ENCODE measurements at regions not wholly inside any gene's neighbourhood (a gene's known extent, or its start where the extent isn't known, plus 50 kb on each side); places are given as distances from the start of the nearest gene placed in this dataset.

GRCh38 chr12:29901585-29901984, 117.8 kb upstream of the TMTC1 start:
- no peak for DNase-seq (ENCODE audit: low spot score)
- no peak overlapping the region for H2AFZ ChIP-seq
- H3K9me3 ChIP-seq (ENCODE audit: low read depth): no peaks in the 10 kb centered on the region
- WGBS (ENCODE audit: low lambda C conversion rate, missing lambda C conversion rate): 77% methylated on average over 4 of the region's 4 CpGs
- no peaks in the 10 kb centered on the region for H3K4me1 ChIP-seq (ENCODE audit: insufficient read depth)
- TF ChIP-seq EZH2 (IDR thresholded peaks at IDR 0.05; ENCODE audit: borderline replicate concordance): no peak
- no peak for TF ChIP-seq CTCF (IDR thresholded peaks at IDR 0.05; ENCODE audit: poor library complexity)
- no peak for TF ChIP-seq EZH2phosphoT487 (IDR thresholded peaks at IDR 0.05; ENCODE audit: low read depth, severe bottlenecking, unreplicated experiment)
- no peak overlapping the region for H3K4me2 ChIP-seq
- no peak overlapping the region for H3K4me3 ChIP-seq
- H3K27ac ChIP-seq: no peak overlapping the region
- no peaks in the 10 kb centered on the region for H3K79me2 ChIP-seq
- H3K27me3 ChIP-seq: no peaks in the 10 kb centered on the region
- H3K9me2 ChIP-seq (replicated peaks; ENCODE audit: insufficient read depth): no peaks in the 10 kb centered on the region
- H4K20me1 ChIP-seq (ENCODE audit: insufficient read depth, poor library complexity, severe bottlenecking): no peaks in the 10 kb centered on the region
- no peaks in the 10 kb centered on the region for H3K36me3 ChIP-seq (replicated peaks; ENCODE audit: insufficient read depth, low read depth)

GRCh38 chr12:29899212-29899931, 115.6 kb upstream of the TMTC1 start:
- 30% methylated on average over 2 of the region's 2 CpGs for WGBS (ENCODE audit: low lambda C conversion rate, missing lambda C conversion rate)
- Histone ChIP-seq H4K20me1 (ENCODE audit: insufficient read depth, poor library complexity, severe bottlenecking) (no peaks in the 10 kb centered on the region), H3K4me1 (ENCODE audit: insufficient read depth) (no peaks in the 10 kb centered on the region), H3K9me2 (replicated peaks; ENCODE audit: insufficient read depth) (no peaks in the 10 kb centered on the region), H3K9me3 (ENCODE audit: low read depth) (no peaks in the 10 kb centered on the region), H3K4me3 (no peak overlapping the region), H3K27ac (no peak overlapping the region), H3K4me2 (no peak overlapping the region), H3K27me3 (no peaks in the 10 kb centered on the region), H2AFZ (no peak overlapping the region), H3K36me3 (replicated peaks; ENCODE audit: insufficient read depth, low read depth) (no peaks in the 10 kb centered on the region), H3K79me2 (no peaks in the 10 kb centered on the region)
- DNase-seq (ENCODE audit: low spot score): no peak
- no peak for TF ChIP-seq EZH2 (IDR thresholded peaks at IDR 0.05; ENCODE audit: borderline replicate concordance)
- no peak for TF ChIP-seq EZH2phosphoT487 (IDR thresholded peaks at IDR 0.05; ENCODE audit: low read depth, severe bottlenecking, unreplicated experiment)
- TF ChIP-seq CTCF (IDR thresholded peaks at IDR 0.05; ENCODE audit: poor library complexity): no peak

DNA sequence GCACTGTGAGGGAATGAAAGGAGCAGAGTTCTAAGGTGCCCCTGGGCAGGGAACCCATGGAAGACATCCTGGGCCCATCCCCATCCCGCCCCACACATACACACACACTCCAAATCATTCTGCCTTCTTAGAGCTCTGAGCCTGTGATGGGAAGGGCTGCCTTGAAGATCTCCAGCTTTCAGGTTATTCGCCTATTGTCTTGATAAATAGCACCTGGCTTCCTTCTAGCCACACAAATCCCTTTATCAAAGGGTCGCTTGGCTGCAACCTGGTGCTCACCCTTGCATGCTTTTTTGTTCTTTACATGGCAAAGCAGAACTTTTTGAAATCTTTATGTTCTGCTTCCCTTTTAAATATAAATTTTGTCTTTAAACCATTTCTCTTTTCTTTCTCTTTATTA, 112.2 kb upstream of the TMTC1 start:
- Histone ChIP-seq H3K4me3 (no peak overlapping the region), H4K20me1 (ENCODE audit: insufficient read depth, poor library complexity, severe bottlenecking) (no peaks in the 10 kb centered on the region), H3K4me2 (no peak overlapping the region), H3K79me2 (no peaks in the 10 kb centered on the region), H3K9me2 (replicated peaks; ENCODE audit: insufficient read depth) (no peaks in the 10 kb centered on the region), H3K27ac (no peak overlapping the region), H3K36me3 (replicated peaks; ENCODE audit: insufficient read depth, low read depth) (no peaks in the 10 kb centered on the region), H2AFZ (no peak overlapping the region), H3K4me1 (ENCODE audit: insufficient read depth) (no peaks in the 10 kb centered on the region), H3K27me3 (no peaks in the 10 kb centered on the region), H3K9me3 (ENCODE audit: low read depth) (no peaks in the 10 kb centered on the region)
- 87% methylated on average over 3 of the region's 3 CpGs for WGBS (ENCODE audit: low lambda C conversion rate, missing lambda C conversion rate)
- no peak for DNase-seq (ENCODE audit: low spot score)
- TF ChIP-seq EZH2phosphoT487 (IDR thresholded peaks at IDR 0.05; ENCODE audit: low read depth, severe bottlenecking, unreplicated experiment): no peak
- no peak for TF ChIP-seq EZH2 (IDR thresholded peaks at IDR 0.05; ENCODE audit: borderline replicate concordance)
- no peak for TF ChIP-seq CTCF (IDR thresholded peaks at IDR 0.05; ENCODE audit: poor library complexity)
